ENCODE measurements at regions not wholly inside any gene's neighbourhood (a gene's known extent, or its start where the extent isn't known, plus 50 kb on each side); places are given as distances from the start of the nearest gene placed in this dataset.

DNA sequence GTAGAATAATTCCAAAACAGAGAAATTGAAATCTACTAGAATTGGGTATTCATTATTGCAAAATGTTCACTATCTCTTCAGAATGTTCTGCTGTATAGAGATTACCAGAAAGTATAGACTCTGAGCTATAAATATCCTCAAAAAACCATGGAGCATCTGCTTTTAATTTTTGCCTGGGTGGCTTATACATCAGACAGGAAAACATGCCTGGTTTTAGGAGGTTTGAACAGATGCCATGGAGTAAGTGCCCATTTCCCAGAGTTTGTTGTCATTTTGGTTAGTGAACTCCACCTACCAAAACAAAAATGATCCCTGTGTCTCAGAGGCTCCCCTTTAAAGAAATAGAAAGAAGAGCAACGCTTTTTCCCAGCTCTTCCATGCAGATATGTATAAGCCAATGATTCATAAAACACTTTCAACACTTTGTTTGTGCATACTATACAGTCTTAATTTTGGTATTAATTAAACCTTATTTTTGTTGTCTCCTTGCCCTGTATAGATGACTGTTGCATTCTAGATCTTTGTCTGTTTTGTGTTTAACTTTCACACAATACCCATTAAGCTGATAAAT lies 68.7 kb downstream of the MEPE start:
- H3K79me2 ChIP-seq (ENCODE audit: low read length), result no peaks in the 10 kb centered on the region
- no peak overlapping the region for H3K4me3 ChIP-seq (ENCODE audit: low read length)
- no peak overlapping the region for H3K4me2 ChIP-seq (ENCODE audit: low read depth, low read length, poor library complexity, severe bottlenecking)

DNA sequence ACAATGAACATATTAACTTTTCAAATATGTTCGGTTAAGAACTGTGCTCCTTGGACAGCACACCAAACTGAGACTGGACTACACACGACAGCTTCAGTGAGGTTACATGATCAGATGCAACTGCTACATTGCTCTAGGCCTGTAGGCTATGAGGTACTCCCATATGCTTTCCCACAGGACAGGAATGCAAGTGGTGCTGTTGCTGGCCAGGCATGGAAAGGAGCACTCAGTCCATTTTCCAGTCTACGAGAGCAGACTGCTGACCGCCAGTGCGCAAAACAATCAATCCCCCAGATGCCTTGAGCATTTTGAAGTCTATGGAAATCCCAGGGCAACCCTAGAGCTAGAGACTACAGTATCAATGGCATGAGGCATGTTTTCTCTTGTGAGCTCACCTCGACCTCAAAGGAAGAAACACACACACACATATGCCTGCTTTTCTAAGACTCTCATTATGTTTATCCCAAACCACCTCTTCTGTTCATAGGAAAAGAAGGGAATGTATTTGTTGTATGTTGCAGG lies 70.8 kb upstream of the SPP1 start:
- Histone ChIP-seq H3K4me3 (ENCODE audit: low read length) (no peak overlapping the region), H3K79me2 (ENCODE audit: low read length) (no peaks in the 10 kb centered on the region), H3K27me3 (ENCODE audit: low read length) (no peaks in the 10 kb centered on the region), H3K27ac (ENCODE audit: low read length) (no peak overlapping the region), H3K9me2 (replicated peaks; ENCODE audit: insufficient read depth, low read length) (no peaks in the 10 kb centered on the region), H4K20me1 (ENCODE audit: insufficient read depth, low read depth, low read length) (no peaks in the 10 kb centered on the region), H3K9ac (ENCODE audit: low read length) (no peak overlapping the region), H2AFZ (ENCODE audit: low read length) (no peak overlapping the region), H3K9me3 (ENCODE audit: low read length) (no peaks in the 10 kb centered on the region), H3K4me1 (ENCODE audit: low read length) (peaks cover 11% of the 10 kb centered on the region; the same call in 1 of the 2 replicates), H3K4me2 (ENCODE audit: low read depth, low read length, poor library complexity, severe bottlenecking) (no peak overlapping the region), H3K36me3 (ENCODE audit: insufficient read depth, low read length) (no peaks in the 10 kb centered on the region)
- no peak for DNase-seq

More for the DNA sequence above, 68.7 kb downstream of the MEPE start:
- Histone ChIP-seq H3K9ac (ENCODE audit: low read length) (no peak overlapping the region), H3K27me3 (ENCODE audit: low read length) (no peaks in the 10 kb centered on the region), H4K20me1 (ENCODE audit: insufficient read depth, low read depth, low read length) (no peaks in the 10 kb centered on the region), H3K9me3 (ENCODE audit: low read length) (no peaks in the 10 kb centered on the region), H3K9me2 (replicated peaks; ENCODE audit: insufficient read depth, low read length) (no peaks in the 10 kb centered on the region), H3K4me1 (ENCODE audit: low read length) (peaks cover 13% of the 10 kb centered on the region; the same call in 1 of the 2 replicates), H3K36me3 (ENCODE audit: insufficient read depth, low read length) (no peaks in the 10 kb centered on the region), H2AFZ (ENCODE audit: low read length) (no peak overlapping the region), H3K27ac (ENCODE audit: low read length) (no peak overlapping the region)
- no peak for DNase-seq

DNA sequence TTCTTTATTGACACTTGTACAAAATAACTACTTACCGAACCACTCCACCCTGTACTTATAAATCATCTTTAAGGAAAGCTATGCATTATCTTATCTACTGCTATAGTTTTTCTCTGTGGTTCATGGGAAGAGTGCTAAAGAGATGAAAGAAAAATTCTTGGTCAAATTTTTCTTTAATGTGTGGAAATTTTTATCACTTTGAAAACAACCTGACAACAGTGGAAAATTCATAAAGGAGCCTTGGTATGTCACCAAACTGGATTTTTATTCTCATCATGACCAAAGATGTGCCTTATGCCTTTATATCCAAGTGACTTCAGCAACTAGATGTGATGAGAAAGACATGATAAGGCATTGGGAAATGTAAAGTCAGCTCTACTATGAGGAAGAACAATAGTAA lies 67.2 kb upstream of the SPP1 start:
- H3K9ac ChIP-seq (ENCODE audit: low read length), result no peak overlapping the region

DNA sequence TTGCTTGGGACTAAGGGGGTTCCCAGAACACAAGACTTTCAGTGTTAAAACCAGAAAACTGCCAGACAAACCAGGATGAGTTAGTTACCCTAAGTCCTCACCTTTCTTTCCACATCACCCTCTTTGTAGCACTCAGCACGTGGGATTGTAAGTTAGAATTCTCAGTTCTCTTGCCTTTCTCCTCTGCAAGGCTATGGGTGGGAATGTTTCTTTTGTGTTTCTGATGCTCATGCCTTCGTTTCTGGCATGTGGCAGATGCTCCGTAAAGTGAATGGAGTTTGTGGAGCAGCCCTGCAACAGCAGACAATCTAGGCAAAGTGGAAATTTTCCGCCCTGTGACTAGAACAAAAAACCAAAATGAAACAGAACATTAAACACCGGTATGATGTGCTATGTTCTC lies 64.7 kb upstream of the SPP1 start:
- peak overlapping the region; percentile 11 for H3K4me2 ChIP-seq (ENCODE audit: low read depth, low read length, poor library complexity, severe bottlenecking)
- no peaks in the 10 kb centered on the region for H3K9me3 ChIP-seq (ENCODE audit: low read length)
- H3K27ac ChIP-seq (ENCODE audit: low read length), result no peak overlapping the region
- H4K20me1 ChIP-seq (ENCODE audit: insufficient read depth, low read depth, low read length), result no peaks in the 10 kb centered on the region
- H3K4me1 ChIP-seq (ENCODE audit: low read length), result peaks cover 12% of the 10 kb centered on the region
- no peak overlapping the region for H3K4me3 ChIP-seq (ENCODE audit: low read length)
- H3K36me3 ChIP-seq (ENCODE audit: insufficient read depth, low read length), result no peaks in the 10 kb centered on the region
- H3K9me2 ChIP-seq (replicated peaks; ENCODE audit: insufficient read depth, low read length), result no peaks in the 10 kb centered on the region
- DNase-seq, result no peak
- no peak overlapping the region for H3K9ac ChIP-seq (ENCODE audit: low read length)
- peak overlapping the region; percentile 18; the same call in 1 of the 2 replicates for H2AFZ ChIP-seq (ENCODE audit: low read length)
- H3K27me3 ChIP-seq (ENCODE audit: low read length), result no peaks in the 10 kb centered on the region
- H3K79me2 ChIP-seq (ENCODE audit: low read length), result no peaks in the 10 kb centered on the region

More for the DNA sequence above, 67.2 kb upstream of the SPP1 start:
- H3K79me2 ChIP-seq (ENCODE audit: low read length), result no peaks in the 10 kb centered on the region
- H2AFZ ChIP-seq (ENCODE audit: low read length), result no peak overlapping the region
- H3K4me3 ChIP-seq (ENCODE audit: low read length), result no peak overlapping the region
- no peaks in the 10 kb centered on the region for H3K36me3 ChIP-seq (ENCODE audit: insufficient read depth, low read length)
- no peaks in the 10 kb centered on the region for H4K20me1 ChIP-seq (ENCODE audit: insufficient read depth, low read depth, low read length)
- H3K27ac ChIP-seq (ENCODE audit: low read length), result no peak overlapping the region
- DNase-seq, result no peak
- no peaks in the 10 kb centered on the region for H3K9me2 ChIP-seq (replicated peaks; ENCODE audit: insufficient read depth, low read length)
- no peaks in the 10 kb centered on the region for H3K27me3 ChIP-seq (ENCODE audit: low read length)
- peaks cover 16% of the 10 kb centered on the region for H3K4me1 ChIP-seq (ENCODE audit: low read length)
- H3K9me3 ChIP-seq (ENCODE audit: low read length), result no peaks in the 10 kb centered on the region
- no peak overlapping the region for H3K4me2 ChIP-seq (ENCODE audit: low read depth, low read length, poor library complexity, severe bottlenecking)

DNA sequence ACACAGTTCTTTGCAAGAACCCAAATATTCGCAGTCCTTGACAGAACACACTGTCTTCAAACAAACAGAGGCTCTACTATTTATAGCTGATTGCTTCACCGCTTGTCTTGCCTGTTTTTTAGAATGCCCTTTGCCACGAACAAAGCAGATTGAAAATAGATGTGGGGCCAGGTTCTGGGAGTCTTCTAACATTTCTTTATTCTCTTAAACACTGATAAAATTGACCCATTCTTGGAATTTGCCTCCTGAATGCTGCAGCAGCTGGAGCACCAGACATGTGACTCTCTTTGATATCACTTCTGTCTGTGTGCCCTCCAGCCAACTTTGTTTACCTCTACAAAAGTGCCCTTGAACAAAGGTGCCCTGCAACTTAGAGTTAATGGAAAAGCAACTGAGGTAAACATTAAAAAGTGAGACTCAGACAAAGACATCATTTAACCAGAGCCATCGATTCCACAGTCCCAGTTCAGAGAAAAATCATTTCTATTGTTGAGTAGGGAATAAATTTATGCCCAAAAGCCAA lies 64.2 kb upstream of the SPP1 start:
- Histone ChIP-seq H3K4me2 (ENCODE audit: low read depth, low read length, poor library complexity, severe bottlenecking) (peak overlapping the region; percentile 11), H3K9me2 (replicated peaks; ENCODE audit: insufficient read depth, low read length) (no peaks in the 10 kb centered on the region), H3K27me3 (ENCODE audit: low read length) (no peaks in the 10 kb centered on the region), H3K4me3 (ENCODE audit: low read length) (no peak overlapping the region), H4K20me1 (ENCODE audit: insufficient read depth, low read depth, low read length) (no peaks in the 10 kb centered on the region), H3K27ac (ENCODE audit: low read length) (no peak overlapping the region), H3K79me2 (ENCODE audit: low read length) (no peaks in the 10 kb centered on the region), H3K36me3 (ENCODE audit: insufficient read depth, low read length) (no peaks in the 10 kb centered on the region), H3K9ac (ENCODE audit: low read length) (no peak overlapping the region), H3K9me3 (ENCODE audit: low read length) (no peaks in the 10 kb centered on the region), H3K4me1 (ENCODE audit: low read length) (peaks cover 7% of the 10 kb centered on the region), H2AFZ (ENCODE audit: low read length) (peak overlapping the region; percentile 18; the same call in 1 of the 2 replicates)
- no peak for DNase-seq

DNA sequence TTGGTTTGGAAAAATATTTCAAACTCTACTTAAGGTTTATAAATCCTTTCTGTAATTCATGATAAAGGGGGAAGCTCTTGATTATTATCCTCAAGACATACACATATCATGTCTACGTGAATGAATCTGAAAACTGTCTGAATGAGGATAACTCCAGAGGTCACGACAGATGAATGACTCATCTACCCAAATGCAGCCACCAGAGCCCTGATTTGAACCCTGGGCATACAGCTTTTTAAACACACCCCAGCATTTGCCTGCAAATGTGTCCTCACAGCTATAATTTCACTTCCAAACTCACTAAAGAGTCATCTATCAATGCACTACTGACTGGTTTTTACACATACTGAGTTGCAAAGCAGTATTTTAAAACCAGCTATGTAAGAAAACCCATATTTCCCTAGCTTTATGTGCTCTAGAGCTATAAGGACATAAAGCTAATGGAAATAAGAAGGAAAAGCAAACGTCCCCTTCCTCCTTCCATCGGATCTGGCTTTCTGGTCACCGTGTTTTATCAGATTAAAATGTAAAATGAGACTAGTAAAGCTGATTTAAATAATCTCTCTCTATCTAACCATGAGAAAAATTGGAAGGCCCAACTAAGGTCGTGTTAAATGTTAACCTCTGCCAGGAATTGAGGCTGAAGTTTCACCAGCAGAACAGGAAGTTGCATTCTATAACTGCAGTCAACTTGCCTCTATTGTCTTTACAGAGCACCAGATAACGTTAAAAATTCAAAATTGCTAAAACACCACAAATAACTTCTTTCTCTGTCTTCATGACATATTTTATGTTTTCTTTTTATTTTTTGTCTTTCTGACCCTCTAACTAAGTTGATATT lies 63.1 kb upstream of the SPP1 start:
- no peak overlapping the region for H3K27ac ChIP-seq (ENCODE audit: low read length)
- peaks cover 5% of the 10 kb centered on the region for H3K4me1 ChIP-seq (ENCODE audit: low read length)
- no peak overlapping the region for H2AFZ ChIP-seq (ENCODE audit: low read length)
- H4K20me1 ChIP-seq (ENCODE audit: insufficient read depth, low read depth, low read length), result no peaks in the 10 kb centered on the region
- no peak overlapping the region for H3K9ac ChIP-seq (ENCODE audit: low read length)
- no peaks in the 10 kb centered on the region for H3K79me2 ChIP-seq (ENCODE audit: low read length)
- no peaks in the 10 kb centered on the region for H3K9me3 ChIP-seq (ENCODE audit: low read length)
- no peaks in the 10 kb centered on the region for H3K36me3 ChIP-seq (ENCODE audit: insufficient read depth, low read length)
- no peak overlapping the region for H3K4me3 ChIP-seq (ENCODE audit: low read length)
- no peaks in the 10 kb centered on the region for H3K9me2 ChIP-seq (replicated peaks; ENCODE audit: insufficient read depth, low read length)
- DNase-seq, result no peak
- no peaks in the 10 kb centered on the region for H3K27me3 ChIP-seq (ENCODE audit: low read length)
- no peak overlapping the region for H3K4me2 ChIP-seq (ENCODE audit: low read depth, low read length, poor library complexity, severe bottlenecking)

DNA sequence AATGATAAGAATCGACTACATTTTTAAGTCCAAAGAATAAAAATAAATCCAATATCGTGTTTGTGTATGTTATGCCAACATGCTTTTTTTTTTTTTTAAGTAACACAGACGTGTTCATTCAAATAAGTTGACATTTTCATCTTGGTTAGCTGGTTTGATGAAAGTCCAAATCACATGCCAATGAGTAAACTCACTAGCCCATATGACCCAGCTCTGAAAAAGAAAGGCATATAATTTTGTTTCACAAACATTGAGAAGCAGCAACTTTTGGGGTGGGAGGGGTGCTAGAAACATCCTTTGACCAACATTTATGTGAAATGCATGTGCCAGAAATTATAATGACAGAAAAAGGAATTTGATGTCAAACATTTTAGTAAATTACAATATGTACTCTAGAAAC lies 61.6 kb upstream of the SPP1 start:
- no peak overlapping the region for H2AFZ ChIP-seq (ENCODE audit: low read length)

DNA sequence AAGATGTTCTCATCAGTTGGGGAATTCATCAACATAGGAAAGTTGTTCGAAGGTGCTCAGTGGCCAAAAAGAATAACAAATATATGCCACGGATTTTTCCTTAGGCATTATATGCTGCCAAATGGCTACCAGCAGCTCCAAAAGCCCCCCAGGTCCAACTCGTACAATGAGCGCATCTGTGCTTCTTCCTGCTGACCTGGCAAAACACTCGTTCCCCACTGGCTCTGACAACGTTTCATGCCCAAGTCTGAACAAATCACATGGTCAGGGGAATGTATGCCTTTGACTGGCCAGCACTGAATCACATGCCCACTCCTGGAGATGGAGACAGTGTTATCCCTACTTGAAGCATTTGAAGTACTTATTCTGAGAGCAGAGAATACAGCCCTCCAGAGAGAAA lies 59.9 kb upstream of the SPP1 start:
- Histone ChIP-seq H3K36me3 (ENCODE audit: insufficient read depth, low read length) (no peaks in the 10 kb centered on the region), H3K9ac (ENCODE audit: low read length) (no peak overlapping the region), H3K9me3 (ENCODE audit: low read length) (no peaks in the 10 kb centered on the region), H3K4me2 (ENCODE audit: low read depth, low read length, poor library complexity, severe bottlenecking) (no peak overlapping the region), H3K9me2 (replicated peaks; ENCODE audit: insufficient read depth, low read length) (no peaks in the 10 kb centered on the region), H3K27ac (ENCODE audit: low read length) (no peak overlapping the region), H3K4me3 (ENCODE audit: low read length) (no peak overlapping the region), H2AFZ (ENCODE audit: low read length) (no peak overlapping the region), H3K4me1 (ENCODE audit: low read length) (peaks cover 5% of the 10 kb centered on the region), H3K27me3 (ENCODE audit: low read length) (no peaks in the 10 kb centered on the region), H4K20me1 (ENCODE audit: insufficient read depth, low read depth, low read length) (no peaks in the 10 kb centered on the region), H3K79me2 (ENCODE audit: low read length) (no peaks in the 10 kb centered on the region)
- DNase-seq, result no peak

More for the DNA sequence above, 61.6 kb upstream of the SPP1 start:
- Histone ChIP-seq H3K4me2 (ENCODE audit: low read depth, low read length, poor library complexity, severe bottlenecking) (no peak overlapping the region), H3K36me3 (ENCODE audit: insufficient read depth, low read length) (no peaks in the 10 kb centered on the region), H3K9me2 (replicated peaks; ENCODE audit: insufficient read depth, low read length) (no peaks in the 10 kb centered on the region), H3K9me3 (ENCODE audit: low read length) (no peaks in the 10 kb centered on the region), H3K27me3 (ENCODE audit: low read length) (no peaks in the 10 kb centered on the region), H3K4me3 (ENCODE audit: low read length) (no peak overlapping the region), H3K9ac (ENCODE audit: low read length) (no peak overlapping the region), H3K4me1 (ENCODE audit: low read length) (peaks cover 5% of the 10 kb centered on the region), H3K79me2 (ENCODE audit: low read length) (no peaks in the 10 kb centered on the region), H3K27ac (ENCODE audit: low read length) (no peak overlapping the region), H4K20me1 (ENCODE audit: insufficient read depth, low read depth, low read length) (no peaks in the 10 kb centered on the region)
- DNase-seq, result no peak
